Kidney epithelial cell (primary cell): ENCODE measurements at regions not wholly inside any gene's neighbourhood (a gene's known extent, or its start where the extent isn't known, plus 50 kb on each side); places are given as distances from the start of the nearest gene placed in this dataset.

ENCODE experiments used
- DNase-seq: peaks from one replicate; pipeline ENCODE4 v3.0.0-alpha.2; 2010; ENCODE audit warnings: low read depth
- H3K27me3 ChIP-seq: 2 replicates; pipeline ENCODE4 v1.6.0; 2011; ENCODE audit warnings: low read length; ENCODE audit not compliant: control insufficient read depth, insufficient read depth
- H3K36me3 ChIP-seq: 2 replicates; pipeline ENCODE4 v1.5.1; 2011; ENCODE audit warnings: low read length; ENCODE audit not compliant: control insufficient read depth, insufficient read depth
- H3K4me3 ChIP-seq: 2 replicates; pipeline ENCODE4 v1.5.1; 2011; ENCODE audit warnings: low read depth, mild to moderate bottlenecking, control low read depth, low read length
- CTCF ChIP-seq: IDR thresholded peaks from 2 replicates; pipeline ENCODE4 v1.5.1; 2011; ENCODE audit warnings: mild to moderate bottlenecking, moderate library complexity, low read length, control low read depth, inconsistent platforms; ENCODE audit not compliant: insufficient read depth, poor library complexity, severe bottlenecking

GRCh38 chr1:193309936-193310475 lies 123.6 kb upstream of the B3GALT2 start:
- no peaks in the 10 kb centered on the region for H3K36me3 ChIP-seq
- no peak overlapping the region for H3K4me3 ChIP-seq
- no peak for DNase-seq
- H3K27me3 ChIP-seq, result no peaks in the 10 kb centered on the region
- no peak for TF ChIP-seq CTCF

DNA sequence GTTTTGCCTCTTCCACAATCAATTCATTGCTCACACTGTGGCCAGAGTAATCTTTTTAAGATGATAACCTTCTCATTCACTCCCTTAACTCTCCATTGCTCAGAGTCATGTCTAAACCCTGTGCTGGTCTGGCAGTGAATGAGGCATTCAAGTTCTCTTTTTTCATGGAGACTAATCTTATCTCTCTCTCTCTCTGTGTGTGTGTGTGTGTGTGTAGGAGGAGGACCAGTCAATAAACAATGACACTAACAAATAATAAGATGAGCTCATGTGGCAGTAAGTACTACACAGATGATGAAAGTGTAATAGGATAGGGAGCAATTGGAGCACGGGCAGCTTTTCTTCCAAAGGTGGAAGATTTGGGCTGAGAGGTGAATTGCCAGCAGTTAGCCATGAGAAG lies 122.0 kb upstream of the B3GALT2 start:
- TF ChIP-seq CTCF, result no peak
- H3K36me3 ChIP-seq, result no peaks in the 10 kb centered on the region
- no peak overlapping the region for H3K4me3 ChIP-seq
- H3K27me3 ChIP-seq, result no peaks in the 10 kb centered on the region
- DNase-seq, result no peak

GRCh38 chr1:193306430-193306829 lies 120.0 kb upstream of the B3GALT2 start:
- Histone ChIP-seq H3K27me3 (no peaks in the 10 kb centered on the region), H3K4me3 (no peak overlapping the region), H3K36me3 (no peaks in the 10 kb centered on the region)
- no peak for DNase-seq
- no peak for TF ChIP-seq CTCF
